HG03175 (cell line): ENCODE measurements at regions not wholly inside any gene's neighbourhood (a gene's known extent, or its start where the extent isn't known, plus 50 kb on each side); places are given as distances from the start of the nearest gene placed in this dataset.
"Not testable (repeated sequence)": the region's sequence is repeated elsewhere in the genome, so short reads cannot be mapped to it uniquely, and the experiment has no call there.

Experiments
- ATAC-seq: cut with Tn5 transposase; IDR thresholded peaks from one replicate; pipeline ENCODE4 v1.9.1; 2021; ENCODE audit warnings: mild to moderate bottlenecking, moderate library complexity; ENCODE audit not compliant: unreplicated experiment

GRCh38 chr1:58257003-58257402 is 289.5 kb downstream of the OMA1 start:
- no peak for ATAC-seq

- no peak for ATAC-seq
Measured at GRCh38 chr1:58256546-58256945, 290.0 kb downstream of the OMA1 start.

GRCh38 chr1:58256041-58256440 is 290.5 kb downstream of the OMA1 start:
- ATAC-seq: no peak

GRCh38 chr1:58255192-58255591 is 291.3 kb downstream of the OMA1 start:
- ATAC-seq: no peak

- ATAC-seq: no peak
Measured at GRCh38 chr1:58251430-58252073, 295.0 kb downstream of the OMA1 start.

GRCh38 chr1:58250587-58250948 is 296.0 kb downstream of the OMA1 start:
- ATAC-seq: no peak

GRCh38 chr1:58249737-58250586 is 296.6 kb downstream of the OMA1 start:
- no peak for ATAC-seq

GRCh38 chr1:58249388-58249736 is 297.2 kb downstream of the OMA1 start:
- ATAC-seq: no peak

- ATAC-seq: no peak
Measured at GRCh38 chr1:58248791-58249190, 297.7 kb downstream of the OMA1 start.

GRCh38 chr1:58248072-58248471 is 298.5 kb downstream of the OMA1 start:
- no peak for ATAC-seq

GRCh38 chr1:58246549-58246948 is 300.0 kb downstream of the OMA1 start:
- ATAC-seq: no peak

- no peak for ATAC-seq
Measured at GRCh38 chr1:58244872-58245271, 301.7 kb downstream of the OMA1 start.

GRCh38 chr1:58238846-58239245 is 307.7 kb downstream of the OMA1 start:
- ATAC-seq: no peak

GRCh38 chr1:58233729-58234128 is 312.8 kb downstream of the OMA1 start:
- ATAC-seq: no peak

- no peak for ATAC-seq
Measured at GRCh38 chr1:58231204-58231603, 315.3 kb downstream of the OMA1 start.

GRCh38 chr1:58227604-58228003 is 318.9 kb downstream of the OMA1 start:
- ATAC-seq: no peak

GRCh38 chr1:58223522-58223921 is 323.0 kb downstream of the OMA1 start:
- ATAC-seq: no peak

GRCh38 chr1:58220836-58221472 is 325.6 kb downstream of the OMA1 start:
- ATAC-seq: no peak

- not testable (repeated sequence) for ATAC-seq
Measured at GRCh38 chr1:58216169-58216568, 330.4 kb downstream of the OMA1 start.

- ATAC-seq: no peak
Measured at GRCh38 chr1:58214674-58215073, 331.9 kb downstream of the OMA1 start.

GRCh38 chr1:58211869-58212268 is 334.7 kb downstream of the OMA1 start:
- ATAC-seq: no peak

- ATAC-seq: no peak
Measured at GRCh38 chr1:58209575-58209974, 337.0 kb downstream of the OMA1 start.
